GM18511 (cell line): ENCODE measurements at regions not wholly inside any gene's neighbourhood (a gene's known extent, or its start where the extent isn't known, plus 50 kb on each side); places are given as distances from the start of the nearest gene placed in this dataset.

Experiments
- ATAC-seq: cut with Tn5 transposase; IDR thresholded peaks from one replicate; pipeline ENCODE4 v1.9.1; 2021; ENCODE audit warnings: mild to moderate bottlenecking, moderate library complexity; ENCODE audit not compliant: unreplicated experiment

DNA sequence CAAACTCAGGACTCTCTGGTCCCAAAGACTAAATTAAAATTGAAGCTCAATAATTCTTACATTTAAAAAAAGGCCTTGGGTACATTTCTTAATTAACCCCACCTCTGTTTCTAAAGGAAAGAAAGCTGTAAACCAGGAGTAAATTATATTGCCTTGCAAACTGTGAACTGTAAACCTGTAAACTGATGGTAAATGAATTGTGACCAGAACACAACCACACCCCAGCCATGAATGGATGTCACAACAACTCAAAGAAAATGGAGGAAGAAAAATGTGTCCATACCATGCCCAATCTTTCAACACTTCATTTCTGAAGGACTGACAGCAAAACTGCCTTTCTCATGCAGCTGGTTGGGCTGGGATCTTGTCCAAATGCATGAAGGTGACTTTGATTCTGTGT, 171.3 kb upstream of the C1orf87 start:
- no peak for ATAC-seq

DNA sequence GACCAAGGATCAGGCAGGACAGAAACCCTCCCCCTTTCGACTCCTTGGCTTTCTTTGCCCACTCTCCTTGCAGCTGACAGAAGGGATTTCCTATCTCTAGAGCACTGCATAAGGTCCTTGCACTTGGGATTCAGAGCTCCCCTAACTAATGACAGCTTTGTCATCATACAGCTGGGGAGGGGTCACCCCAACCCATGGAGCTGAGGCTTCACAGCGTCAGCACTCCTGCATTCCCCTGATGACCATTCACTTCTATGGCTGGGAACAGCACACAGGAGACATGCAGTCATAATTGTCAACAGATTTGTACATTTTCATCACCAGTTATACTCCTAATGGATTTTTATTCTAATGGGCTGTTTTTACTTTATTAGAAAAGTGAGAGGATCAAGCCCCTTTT, 161.7 kb upstream of the C1orf87 start:
- no peak for ATAC-seq

- no peak for ATAC-seq
Measured at GRCh38 chr1:60234776-60235175, 161.2 kb upstream of the C1orf87 start.

- ATAC-seq: no peak
Measured at GRCh38 chr1:60229821-60230220, 156.3 kb upstream of the C1orf87 start.

DNA sequence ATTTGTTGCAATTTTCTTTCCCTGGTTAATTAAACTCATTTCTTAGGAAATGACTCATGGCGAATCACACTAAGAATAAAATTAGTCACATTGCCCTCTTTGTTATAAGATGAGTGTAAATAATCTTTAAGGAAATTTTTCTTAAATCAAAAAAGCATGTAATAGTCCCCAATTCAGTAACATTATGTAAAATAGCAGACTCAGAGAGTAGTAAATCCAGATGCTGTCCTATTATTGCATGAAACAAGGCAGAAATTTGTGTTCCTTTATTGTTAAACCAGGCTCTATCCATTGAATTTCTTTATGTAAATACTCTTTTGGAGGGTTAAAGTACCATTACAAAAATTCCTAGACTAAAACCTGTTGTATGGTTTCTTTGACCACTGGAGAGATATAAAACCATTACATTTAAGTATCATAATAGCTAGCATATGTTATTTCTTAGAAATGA, 154.5 kb upstream of the C1orf87 start:
- ATAC-seq: no peak

- ATAC-seq: no peak
Measured at GRCh38 chr1:60227601-60228000, 154.0 kb upstream of the C1orf87 start.

- no peak for ATAC-seq
Measured at GRCh38 chr1:60225486-60225885, 151.9 kb upstream of the C1orf87 start.

DNA sequence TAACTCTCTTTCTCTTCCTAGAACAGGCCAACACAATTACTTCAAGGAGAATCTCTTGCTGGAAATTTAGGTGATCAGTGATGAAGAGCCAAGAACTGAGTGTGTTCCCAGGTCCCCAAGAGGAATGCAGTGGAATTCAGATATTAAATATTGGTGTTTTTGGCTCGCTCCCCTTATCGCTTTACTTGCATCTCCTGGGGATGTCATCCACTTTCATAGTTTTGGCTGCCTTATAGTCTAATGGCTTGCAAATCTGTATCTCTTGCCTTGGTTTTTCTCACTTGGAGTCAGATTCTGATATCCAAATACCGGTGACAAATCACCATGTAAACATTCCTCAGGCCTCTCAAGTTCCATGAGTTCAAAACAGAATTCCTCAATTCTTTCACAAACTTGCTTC, 151.0 kb upstream of the C1orf87 start:
- ATAC-seq: no peak

- no peak for ATAC-seq
Measured at GRCh38 chr1:60223158-60223557, 149.6 kb upstream of the C1orf87 start.

GRCh38 chr1:60222360-60223115, 149.0 kb upstream of the C1orf87 start:
- ATAC-seq: no peak

DNA sequence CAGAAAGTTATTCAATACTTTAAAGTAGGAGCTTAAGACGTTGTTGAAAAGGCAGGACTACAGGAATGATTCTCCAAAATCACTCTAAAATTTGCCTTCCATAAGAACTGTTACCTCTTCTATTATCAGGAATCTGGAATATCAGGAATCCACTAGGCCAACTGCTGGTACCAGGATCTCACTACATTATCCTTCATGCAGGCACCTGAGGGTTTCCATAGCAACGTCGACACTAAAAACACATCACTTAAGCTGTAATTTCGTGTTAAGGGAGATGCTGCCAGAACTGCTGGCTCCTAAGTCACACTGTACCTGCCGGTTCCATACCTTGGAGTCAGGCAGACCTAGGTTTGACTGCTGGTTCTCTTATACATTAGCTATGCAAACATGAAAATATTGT, 139.7 kb upstream of the C1orf87 start:
- no peak for ATAC-seq

DNA sequence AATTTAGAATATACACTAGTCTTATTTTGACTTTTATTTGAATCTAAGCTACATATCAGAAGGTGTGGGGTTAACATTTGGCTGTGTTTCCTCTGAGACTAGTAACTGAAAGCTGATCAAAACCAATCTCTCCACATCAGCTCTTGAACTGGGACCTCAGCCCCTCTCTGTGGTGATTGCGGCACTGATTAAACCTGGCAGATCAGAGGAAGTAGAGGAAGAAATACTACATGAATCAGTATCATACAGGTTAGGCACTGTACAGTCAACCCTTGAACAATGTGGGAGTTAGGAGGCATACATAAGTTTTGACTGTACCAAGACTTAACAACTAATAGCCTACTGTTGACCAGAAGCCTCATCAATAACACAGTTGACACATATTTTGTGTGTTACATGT, 122.5 kb upstream of the C1orf87 start:
- ATAC-seq: no peak

GRCh38 chr1:60185684-60186083, 112.1 kb upstream of the C1orf87 start:
- ATAC-seq: no peak

DNA sequence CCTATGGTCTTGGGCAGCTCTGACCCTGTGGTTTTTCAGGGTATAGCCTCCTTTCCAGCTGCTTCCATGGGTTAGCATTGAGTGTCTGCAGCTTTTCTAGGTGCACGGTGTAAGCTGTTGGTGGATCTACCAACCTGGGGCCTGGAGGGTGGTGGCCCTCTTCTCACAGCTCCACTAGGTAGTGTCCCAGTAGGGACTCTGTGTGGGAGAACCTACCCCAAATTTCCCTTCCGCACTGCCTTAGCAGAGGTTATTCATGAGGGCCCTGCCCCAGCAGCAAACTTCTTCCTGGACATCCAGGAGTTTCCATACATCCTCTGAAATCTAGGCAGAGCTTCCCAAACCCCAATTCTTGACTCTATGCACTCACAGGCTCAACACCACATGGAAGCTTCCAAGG, 111.0 kb upstream of the C1orf87 start:
- ATAC-seq: no peak

- no peak for ATAC-seq
Measured at GRCh38 chr1:60173729-60174505, 100.3 kb upstream of the C1orf87 start.

- no peak for ATAC-seq
Measured at GRCh38 chr1:60173006-60173405, 99.4 kb upstream of the C1orf87 start.

- ATAC-seq: no peak
Measured at GRCh38 chr1:60171801-60172200, 98.2 kb upstream of the C1orf87 start.

DNA sequence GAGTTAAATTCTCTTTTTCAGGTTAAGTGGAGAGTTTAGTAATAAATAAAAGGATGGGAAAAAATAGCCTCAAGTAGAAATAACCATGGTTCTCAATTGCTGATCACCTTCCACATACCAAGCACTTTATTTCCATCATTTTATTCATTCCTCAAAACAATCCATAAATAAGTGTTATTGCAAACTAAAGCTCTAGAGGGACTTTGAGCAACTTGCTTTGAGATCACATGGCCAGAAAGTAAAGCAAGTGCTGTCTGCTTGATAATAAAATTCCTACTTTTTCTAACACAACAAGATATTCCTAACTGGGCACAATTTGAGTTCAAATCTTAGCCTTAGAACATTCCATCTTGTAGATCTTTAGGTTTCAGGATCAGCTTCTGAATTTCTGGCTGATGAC, 97.1 kb upstream of the C1orf87 start:
- ATAC-seq: no peak

DNA sequence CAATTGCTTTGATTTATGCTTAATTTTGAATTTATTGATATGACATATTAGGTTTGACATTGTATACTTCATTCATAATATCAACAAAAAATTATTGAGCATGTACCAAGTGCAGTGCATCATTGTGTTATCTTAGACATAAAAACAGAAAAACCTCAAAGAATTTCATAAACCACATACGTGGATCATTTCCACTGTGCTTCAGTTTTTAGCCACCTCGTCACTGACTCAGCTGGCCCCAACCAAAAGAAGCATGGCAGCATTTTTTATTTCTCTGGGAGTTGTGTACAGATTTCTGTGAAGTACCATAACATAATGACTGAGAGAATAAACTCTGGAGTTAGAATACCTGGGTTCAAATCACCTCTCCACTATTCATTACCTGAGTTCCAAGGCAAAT, 95.6 kb upstream of the C1orf87 start:
- no peak for ATAC-seq

GRCh38 chr1:60162936-60163335, 89.4 kb upstream of the C1orf87 start:
- no peak for ATAC-seq

DNA sequence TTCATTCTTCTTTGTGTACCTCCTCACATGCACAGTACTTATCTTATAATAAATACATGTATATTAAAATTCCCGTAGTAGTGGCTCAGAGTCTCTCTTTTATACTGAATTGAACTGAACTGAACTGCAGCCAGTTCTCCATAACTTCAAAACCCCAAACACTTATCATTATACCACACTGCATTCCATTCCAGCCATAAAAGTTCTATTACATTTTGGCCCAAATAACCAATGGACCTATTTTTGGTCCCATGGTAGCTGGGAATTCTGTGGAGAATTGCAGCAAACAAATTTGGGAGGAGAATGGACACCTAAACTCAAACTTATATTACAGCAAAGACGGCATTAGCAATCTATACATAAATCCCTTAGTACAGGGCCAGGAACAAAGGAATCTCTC, 86.6 kb upstream of the C1orf87 start:
- no peak for ATAC-seq

- ATAC-seq: no peak
Measured at GRCh38 chr1:60156371-60156770, 82.8 kb upstream of the C1orf87 start.
